Tibial artery (tissue), 4 donors: ENCODE measurements at regions not wholly inside any gene's neighbourhood (a gene's known extent, or its start where the extent isn't known, plus 50 kb on each side); places are given as distances from the start of the nearest gene placed in this dataset.

Experiments used
- DNase-seq, 2 donors: peaks; one replicate each; pipeline ENCODE4 v3.0.0-alpha.2; 2019
- H3K27ac ChIP-seq, 2 donors: fragments of 200-600 bp; sonication (generic) in 1 of 2; 1 replicate in 1 of 2; 2 replicates in 1 of 2; pipeline ENCODE4 v1.5.1; 2018 to 2019; ENCODE audit warnings: mild to moderate bottlenecking in 1 of 2
- H3K27me3 ChIP-seq, 2 donors: fragments of 200-600 bp; sonication (generic) in 1 of 2; one replicate each; pipeline versions ENCODE4 v1.5.1 to v1.6.0; 2016 to 2019
- H3K36me3 ChIP-seq, 3 donors: fragments of 200-600 bp; sonication (generic) in 2 of 3; one replicate each; pipeline ENCODE4 v1.5.1; 2016 to 2019; ENCODE audit warnings: mild to moderate bottlenecking in 2 of 3
- H3K4me1 ChIP-seq, 4 donors: fragments of 200-600 bp; sonication (generic) in 2 of 4; 1 replicate in 3 of 4; 2 replicates in 1 of 4; pipeline ENCODE4 v1.5.1; 2016 to 2019
- H3K4me3 ChIP-seq, 2 donors: fragments of 200-600 bp; sonication (generic) in 1 of 2; 1 replicate in 1 of 2; 2 replicates in 1 of 2; pipeline ENCODE4 v1.5.1; 2018 to 2019; ENCODE audit warnings: mild to moderate bottlenecking in 2 of 2
- H3K9me3 ChIP-seq, 3 donors: fragments of 200-600 bp; sonication (generic) in 1 of 3; one replicate each; pipeline ENCODE4 v1.5.1; 2016 to 2019
- intact Hi-C: fragments of 100-400 bp; cut with DNase I; formaldehyde crosslinking; loops from one replicate; pipeline ENCODE4 v1.15.0; 2023; ENCODE audit warnings: low total_unique reads
- TF ChIP-seq, protein P1 (sequence below), 2 experiments: fragments of 200-600 bp in 1 of 2; fragments of 450-650 bp in 1 of 2; IDR thresholded peaks; one replicate each; pipeline ENCODE4 v1.5.1; 2017 to 2019; ENCODE audit warnings: antibody characterized with exemption in 2 of 2, mild to moderate bottlenecking in 1 of 2, moderate library complexity in 1 of 2

DNA sequence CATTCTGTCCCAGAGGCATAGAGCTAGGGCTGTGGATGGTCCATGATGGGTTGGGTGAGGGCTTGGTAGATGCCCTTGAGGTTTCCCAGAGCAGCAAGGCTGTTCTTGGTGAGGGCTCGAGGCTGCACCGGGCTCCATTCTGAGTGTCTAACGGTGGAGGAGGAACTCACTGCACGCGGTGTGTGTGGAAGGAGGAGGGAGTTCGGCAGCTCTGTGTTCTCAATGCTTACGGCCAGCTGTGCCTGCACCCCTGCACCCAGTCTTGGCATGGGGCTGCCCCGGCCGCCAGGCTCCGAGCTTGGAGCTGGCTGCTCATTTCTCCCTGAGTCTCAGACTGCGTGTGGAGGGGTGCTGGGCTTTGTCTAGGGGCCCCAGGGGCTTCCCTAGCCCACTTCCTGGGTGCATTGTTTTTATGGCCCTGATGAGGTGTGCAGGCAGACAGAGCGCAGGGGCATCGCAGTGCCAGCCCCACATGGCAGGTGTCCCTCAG lies 1247.1 kb downstream of the BRD1 start:
- H3K27me3 ChIP-seq: peaks cover 0 to 37% of the 10 kb centered on the region in 2 donors
- intact Hi-C loops: no loop called here
- H3K9me3 ChIP-seq: no peaks in the 10 kb centered on the region
- H3K4me1 ChIP-seq: peaks cover 0 to 11% (median 2%) of the 10 kb centered on the region in 4 donors
- TF ChIP-seq, protein P1, sequence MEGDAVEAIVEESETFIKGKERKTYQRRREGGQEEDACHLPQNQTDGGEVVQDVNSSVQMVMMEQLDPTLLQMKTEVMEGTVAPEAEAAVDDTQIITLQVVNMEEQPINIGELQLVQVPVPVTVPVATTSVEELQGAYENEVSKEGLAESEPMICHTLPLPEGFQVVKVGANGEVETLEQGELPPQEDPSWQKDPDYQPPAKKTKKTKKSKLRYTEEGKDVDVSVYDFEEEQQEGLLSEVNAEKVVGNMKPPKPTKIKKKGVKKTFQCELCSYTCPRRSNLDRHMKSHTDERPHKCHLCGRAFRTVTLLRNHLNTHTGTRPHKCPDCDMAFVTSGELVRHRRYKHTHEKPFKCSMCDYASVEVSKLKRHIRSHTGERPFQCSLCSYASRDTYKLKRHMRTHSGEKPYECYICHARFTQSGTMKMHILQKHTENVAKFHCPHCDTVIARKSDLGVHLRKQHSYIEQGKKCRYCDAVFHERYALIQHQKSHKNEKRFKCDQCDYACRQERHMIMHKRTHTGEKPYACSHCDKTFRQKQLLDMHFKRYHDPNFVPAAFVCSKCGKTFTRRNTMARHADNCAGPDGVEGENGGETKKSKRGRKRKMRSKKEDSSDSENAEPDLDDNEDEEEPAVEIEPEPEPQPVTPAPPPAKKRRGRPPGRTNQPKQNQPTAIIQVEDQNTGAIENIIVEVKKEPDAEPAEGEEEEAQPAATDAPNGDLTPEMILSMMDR (IDR thresholded peaks at IDR 0.05): no peak
- no peak for DNase-seq
- no peak overlapping the region for H3K4me3 ChIP-seq
- no peak overlapping the region for H3K27ac ChIP-seq
- H3K36me3 ChIP-seq: no peaks in the 10 kb centered on the region

DNA sequence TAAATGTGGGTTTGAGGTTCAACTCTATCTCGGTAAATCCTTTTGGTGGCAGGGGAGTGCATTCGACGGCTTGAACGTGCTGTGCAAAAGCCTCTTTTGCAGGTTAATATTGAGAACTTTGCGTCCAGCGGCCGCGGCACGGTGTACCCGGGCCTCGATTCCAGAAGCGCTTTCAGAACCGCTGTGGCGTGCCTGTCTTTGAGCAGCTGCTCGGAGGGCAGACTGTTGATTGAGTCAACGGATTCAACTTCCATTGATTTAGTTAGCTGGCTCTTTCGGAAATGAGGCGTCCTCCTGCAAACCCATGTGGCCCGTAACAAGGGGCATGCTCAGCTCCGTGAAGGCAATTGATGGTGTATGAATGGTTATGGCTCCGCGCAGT lies 1247.8 kb downstream of the BRD1 start:
- Histone ChIP-seq H3K27ac (no peak overlapping the region), H3K27me3 (peaks cover 0 to 39% of the 10 kb centered on the region in 2 donors), H3K4me3 (no peak overlapping the region), H3K36me3 (no peaks in the 10 kb centered on the region), H3K9me3 (no peaks in the 10 kb centered on the region), H3K4me1 (peaks cover 0 to 13% (median 2%) of the 10 kb centered on the region in 4 donors)
- intact Hi-C loops: no loop called here
- no peak for DNase-seq
- TF ChIP-seq, protein P1 (IDR thresholded peaks at IDR 0.05): no peak

DNA sequence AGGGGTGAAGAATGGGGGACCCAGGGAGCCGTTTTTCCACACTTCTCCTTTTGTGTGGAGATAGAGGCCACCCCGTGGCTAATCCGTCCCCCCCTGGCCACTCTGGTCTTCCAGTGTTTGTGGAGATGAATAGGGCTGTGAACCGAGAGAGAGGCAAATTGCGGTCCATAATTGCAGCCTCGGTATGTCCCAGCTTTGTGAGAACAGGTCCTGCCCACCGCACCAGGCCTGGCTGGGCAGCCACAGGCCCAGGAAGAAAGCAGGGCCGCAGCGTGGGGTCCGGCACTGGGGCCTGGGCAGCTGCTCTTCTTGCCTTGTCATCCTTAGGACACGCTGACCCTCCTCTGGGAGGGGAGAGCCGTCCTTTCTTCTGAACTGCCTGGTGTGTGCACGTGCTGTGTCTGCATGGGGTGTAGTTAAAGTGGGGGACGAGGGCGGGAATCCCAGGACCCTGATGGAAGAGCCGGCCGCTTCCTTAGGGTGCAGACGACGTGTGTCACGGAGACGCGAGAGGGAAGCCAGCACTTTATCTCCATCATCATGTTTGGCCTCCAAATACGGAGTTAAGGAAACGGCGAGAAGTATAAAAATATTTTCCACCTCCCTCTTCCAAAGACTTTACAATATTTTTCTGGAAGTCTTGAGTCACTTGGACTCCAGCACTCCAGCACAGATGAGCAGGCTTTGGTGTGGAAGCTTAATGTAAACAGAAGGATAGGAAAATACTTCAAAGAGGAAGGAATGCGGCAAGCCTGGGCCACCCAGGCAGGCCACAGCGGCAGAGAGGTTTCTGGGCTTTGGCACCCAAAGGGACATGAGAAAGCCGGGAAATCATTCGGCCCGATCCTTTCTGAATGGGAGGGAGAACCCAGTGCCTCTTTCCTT lies 1248.4 kb downstream of the BRD1 start:
- no peak for DNase-seq
- no peaks in the 10 kb centered on the region for H3K9me3 ChIP-seq
- intact Hi-C loops: no loop called here
- TF ChIP-seq, protein P1 (IDR thresholded peaks at IDR 0.05): no peak
- H3K36me3 ChIP-seq: no peaks in the 10 kb centered on the region
- peaks cover 0 to 15% (median 2%) of the 10 kb centered on the region in 4 donors for H3K4me1 ChIP-seq
- H3K27me3 ChIP-seq: peaks cover 0 to 45% of the 10 kb centered on the region in 2 donors
- H3K4me3 ChIP-seq: no peak overlapping the region
- no peak overlapping the region for H3K27ac ChIP-seq

DNA sequence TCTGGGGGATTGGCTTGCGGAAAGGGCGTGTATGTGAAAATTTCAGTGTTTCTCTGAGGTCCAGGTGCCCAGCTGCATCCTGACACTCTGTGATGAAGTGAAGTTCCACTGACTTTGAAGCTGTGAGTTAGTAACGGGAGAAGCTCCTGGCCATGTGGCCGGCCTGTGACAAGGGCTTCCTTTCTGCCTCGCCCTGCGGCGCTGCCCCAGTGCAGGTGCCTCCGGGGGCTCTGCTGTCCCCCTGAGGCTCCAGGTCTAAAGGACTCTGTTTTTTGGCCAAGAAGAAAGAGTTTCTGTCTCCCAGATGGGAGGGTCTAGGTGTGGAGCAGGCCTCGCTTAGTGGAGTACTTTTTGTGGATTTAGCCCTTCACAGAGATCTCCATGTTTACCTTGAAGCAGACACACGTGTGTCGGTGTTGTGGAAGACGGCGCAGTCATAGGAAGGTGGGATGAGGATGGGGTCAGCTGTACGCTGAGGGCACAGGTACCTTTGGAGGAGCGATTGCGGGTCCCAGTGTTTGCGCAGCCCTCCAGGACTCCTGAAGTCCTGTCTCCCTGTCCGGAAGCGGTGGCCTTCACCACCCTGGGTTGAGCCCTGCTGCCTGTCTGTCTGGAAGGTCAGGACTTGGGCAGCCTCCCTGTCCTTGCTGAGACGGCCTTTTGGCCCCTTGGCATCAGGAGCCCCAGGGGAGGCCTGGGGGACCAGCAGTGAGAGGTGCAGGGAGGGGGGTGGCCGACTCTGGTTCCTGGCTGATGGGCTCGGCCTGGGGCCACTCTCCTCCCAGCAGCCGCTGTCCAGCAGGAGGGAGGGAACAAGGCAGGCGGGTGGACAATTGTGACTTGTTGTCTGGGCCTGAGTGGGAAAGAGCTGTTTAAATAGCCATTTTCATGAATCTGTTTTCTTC lies 1249.3 kb downstream of the BRD1 start:
- Histone ChIP-seq H3K9me3 (no peaks in the 10 kb centered on the region), H3K27me3 (peaks cover 0 to 54% of the 10 kb centered on the region in 2 donors), H3K36me3 (no peaks in the 10 kb centered on the region), H3K4me3 (no peak overlapping the region), H3K27ac (no peak overlapping the region), H3K4me1 (peaks cover 0 to 15% (median 2%) of the 10 kb centered on the region in 4 donors)
- DNase-seq: no peak
- intact Hi-C loops: no loop called here
- TF ChIP-seq, protein P1 (IDR thresholded peaks at IDR 0.05): no peak

DNA sequence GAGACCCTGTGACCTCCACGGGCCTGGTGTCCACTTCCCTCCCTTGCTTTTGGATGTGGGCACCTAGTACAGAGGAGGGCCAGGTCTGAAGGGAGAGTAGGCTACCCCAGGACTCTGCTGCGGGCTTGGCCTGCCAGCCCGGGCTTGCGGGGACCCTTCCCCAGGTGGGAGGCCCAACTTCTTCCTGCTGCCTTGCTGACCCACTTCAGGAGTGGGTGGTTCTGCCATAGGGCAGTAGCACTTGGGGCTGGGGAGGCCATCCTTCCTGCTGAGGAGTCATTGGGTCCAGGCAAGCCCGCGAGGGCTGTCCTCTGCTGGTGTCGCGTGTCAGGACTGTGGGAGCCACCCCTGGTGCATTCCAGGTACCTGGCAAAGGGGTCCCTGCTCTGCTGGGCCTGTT lies 1250.0 kb downstream of the BRD1 start:
- DNase-seq: no peak
- H3K27ac ChIP-seq: no peak overlapping the region
- intact Hi-C loops: no loop called here
- peaks cover 0 to 60% of the 10 kb centered on the region in 2 donors for H3K27me3 ChIP-seq
- TF ChIP-seq, protein P1 (IDR thresholded peaks at IDR 0.05): no peak
- H3K4me1 ChIP-seq: peaks cover 0 to 15% (median 2%) of the 10 kb centered on the region in 4 donors
- no peaks in the 10 kb centered on the region for H3K36me3 ChIP-seq
- H3K4me3 ChIP-seq: no peak overlapping the region
- H3K9me3 ChIP-seq: no peaks in the 10 kb centered on the region
